Spleen (tissue), 11 donors: ENCODE measurements at regions not wholly inside any gene's neighbourhood (a gene's known extent, or its start where the extent isn't known, plus 50 kb on each side); places are given as distances from the start of the nearest gene placed in this dataset.

ENCODE experiments used
- DNase-seq: peaks from one replicate; pipeline ENCODE4 v3.0.0-alpha.2; 2020
- H3K27ac ChIP-seq, 8 donors: fragments of 200-600 bp; sonication (generic) in 7 of 8; 1 replicate in 4 of 8; 2 replicates in 4 of 8; pipeline versions ENCODE4 v1.5.0 to v1.8.0; 2016 to 2021; ENCODE audit warnings: inconsistent platforms in 4 of 8, mild to moderate bottlenecking in 4 of 8, moderate library complexity in 1 of 8
- H3K27me3 ChIP-seq, 7 donors: fragments of 200-600 bp; sonication (generic) in 6 of 7; replicated peaks in 1 of 7; 1 replicate in 4 of 7; 2 replicates in 3 of 7; pipeline versions ENCODE4 v1.5.0 to v1.8.0; 2016 to 2021; ENCODE audit warnings: inconsistent platforms in 3 of 7, mild to moderate bottlenecking in 1 of 7
- H3K36me3 ChIP-seq, 6 donors: fragments of 200-600 bp; sonication (generic) in 5 of 6; 1 replicate in 4 of 6; 2 replicates in 2 of 6; pipeline versions ENCODE4 v1.5.0 to v1.8.0; 2016 to 2021; ENCODE audit warnings: inconsistent platforms in 2 of 6
- H3K4me1 ChIP-seq, 6 donors: fragments of 200-600 bp; sonication (generic) in 5 of 6; 1 replicate in 3 of 6; 2 replicates in 3 of 6; pipeline versions ENCODE4 v1.5.0 to v1.8.0; 2016 to 2021; ENCODE audit warnings: inconsistent platforms in 3 of 6
- H3K4me3 ChIP-seq, 8 donors: fragments of 200-600 bp; sonication (generic) in 7 of 8; 1 replicate in 4 of 8; 2 replicates in 4 of 8; pipeline versions ENCODE4 v1.5.0 to v1.8.0; 2016 to 2021; ENCODE audit warnings: inconsistent platforms in 4 of 8, mild to moderate bottlenecking in 4 of 8, moderate library complexity in 2 of 8
- H3K9me3 ChIP-seq, 8 donors: fragments of 200-600 bp; sonication (generic) in 7 of 8; 1 replicate in 4 of 8; 2 replicates in 4 of 8; pipeline versions ENCODE4 v1.5.0 to v1.8.0; 2016 to 2021; ENCODE audit warnings: inconsistent platforms in 4 of 8
- POLR2A ChIP-seq, 3 donors: fragments of 450-650 bp; IDR thresholded peaks; one replicate each; pipeline ENCODE4 v1.5.1; 2017; ENCODE audit warnings: antibody characterized with exemption in 3 of 3, mild to moderate bottlenecking in 1 of 3
- POLR2AphosphoS5 ChIP-seq, 3 donors: sonication (generic); formaldehyde crosslinking; IDR thresholded peaks; one replicate each; pipeline ENCODE4 v1.5.1; 2017; ENCODE audit warnings: antibody characterized with exemption in 3 of 3
- WGBS, 5 donors: extraction: QIAGEN DNeasy Blood & Tissue Kit in 3 of 5; methylation state at CpG; one replicate each; pipeline versions ENCODE4 v1.1.5 to v1.1.7; 2013 to 2018; 5-methylcytosine and 5-hydroxymethylcytosine counted together
- intact Hi-C: fragments of 100-400 bp; cut with DNase I; formaldehyde crosslinking; loops from one replicate; pipeline ENCODE4 v1.15.0; 2023; ENCODE audit warnings: low total_unique reads
- TF ChIP-seq, protein P1 (sequence below), 11 experiments: fragments of 200-600 bp in 7 of 11; fragments of 450-650 bp in 4 of 11; sonication (generic) in 4 of 11; IDR thresholded peaks in 8 of 11; conservative IDR thresholded peaks in 3 of 11; 1 replicate in 7 of 11; 2 replicates in 4 of 11; pipeline versions ENCODE4 v1.4.0 to v1.8.0; 2016 to 2021; ENCODE audit warnings: antibody characterized with exemption in 11 of 11, inconsistent platforms in 4 of 11, mild to moderate bottlenecking in 1 of 11
- donor health status: healthy with polysubstance abuse.
- donor health status: DM: no; HTN: no; CAD: no; lungs with moderate emphysema.
- donor health status: DM: no; HTN: no; CAD: no.
- donor health status: Bipolar disorder and iron deficiency.
- donor health status: healthy.
- donor health status: DM: no; HTN: no; CAD: no.
- donor health status: DM: yes; HTN: yes; CAD: no.

DNA sequence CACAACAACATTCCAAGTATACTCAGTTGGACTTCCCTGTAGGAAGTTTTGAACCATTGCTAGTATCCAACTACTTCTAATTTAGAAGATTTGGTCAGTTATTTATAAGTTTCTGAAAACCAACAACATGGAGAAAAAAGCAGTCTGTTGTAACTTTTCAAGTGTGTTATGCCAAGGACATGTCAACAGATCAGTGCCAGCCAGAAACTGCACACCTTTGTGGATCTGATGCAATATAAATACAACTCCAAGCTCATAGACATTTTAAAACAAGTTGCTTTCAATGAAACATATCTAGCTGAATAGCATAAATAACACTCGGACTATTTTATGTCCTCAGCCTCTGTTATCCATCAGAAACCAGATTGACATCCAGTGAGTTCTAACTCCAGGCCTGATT is 58.3 kb upstream of the CARMIL1 start:
- no peak overlapping the region for H3K4me3 ChIP-seq
- peaks cover 6 to 14% (median 9%) of the 10 kb centered on the region in 6 donors for H3K4me1 ChIP-seq
- TF ChIP-seq POLR2A (IDR thresholded peaks at IDR 0.05) (no peak), POLR2AphosphoS5 (IDR thresholded peaks at IDR 0.05) (no peak)
- H3K27me3 ChIP-seq: peaks cover 0 to 9% (median 0%) of the 10 kb centered on the region in 7 donors
- intact Hi-C loops: loop anchor here (10.0 kb wide), 1 partner anchor 374 kb away; no protein-coding TSS in a partner anchor
- no peaks in the 10 kb centered on the region for H3K36me3 ChIP-seq
- no peaks in the 10 kb centered on the region for H3K9me3 ChIP-seq
- no peak for DNase-seq
- 88 to 97% (median 93%) methylated on average over 1 of the region's 1 CpG for WGBS, 5 donors
- no peak overlapping the region for H3K27ac ChIP-seq

DNA sequence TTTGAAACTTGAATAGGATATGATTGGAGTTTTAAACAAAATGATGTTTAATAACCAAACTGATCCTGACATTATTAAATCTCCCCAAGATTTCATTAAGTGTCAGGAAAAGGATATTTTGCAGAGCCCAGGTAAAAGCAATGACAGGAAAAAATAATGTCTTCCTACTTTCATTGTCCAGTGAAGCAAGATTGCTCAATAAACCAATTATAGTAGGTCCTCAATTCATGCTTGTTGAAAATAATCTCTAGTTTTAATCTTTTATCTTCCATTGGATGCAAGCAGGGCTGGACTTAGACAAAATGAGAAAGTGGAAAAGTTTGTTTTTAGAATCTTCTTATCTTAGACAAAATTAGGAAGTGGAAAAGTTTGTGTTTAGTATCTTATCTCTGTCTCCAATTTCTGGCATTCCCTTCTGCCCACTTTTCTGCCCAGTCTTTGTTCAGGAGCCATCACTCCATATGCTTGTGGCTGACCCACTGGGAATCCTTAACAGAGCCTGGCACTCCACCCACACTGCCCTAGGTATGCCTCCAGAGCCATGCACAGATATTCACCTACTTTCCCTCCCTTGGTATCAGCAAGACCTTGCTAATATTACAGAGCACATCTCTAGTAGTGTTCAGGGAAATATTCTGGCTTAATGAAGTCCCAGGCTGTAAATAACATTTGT is 57.0 kb upstream of the CARMIL1 start:
- Histone ChIP-seq H3K4me3 (no peak overlapping the region), H3K27ac (no peak overlapping the region), H3K27me3 (peaks cover 0 to 9% (median 0%) of the 10 kb centered on the region in 7 donors), H3K9me3 (no peaks in the 10 kb centered on the region), H3K4me1 (peaks cover 6 to 14% (median 9%) of the 10 kb centered on the region in 6 donors), H3K36me3 (no peaks in the 10 kb centered on the region)
- no peak for DNase-seq
- intact Hi-C loops: loop anchor here (10.0 kb wide), 1 partner anchor 373 kb away; no protein-coding TSS in a partner anchor
- TF ChIP-seq, protein P1, sequence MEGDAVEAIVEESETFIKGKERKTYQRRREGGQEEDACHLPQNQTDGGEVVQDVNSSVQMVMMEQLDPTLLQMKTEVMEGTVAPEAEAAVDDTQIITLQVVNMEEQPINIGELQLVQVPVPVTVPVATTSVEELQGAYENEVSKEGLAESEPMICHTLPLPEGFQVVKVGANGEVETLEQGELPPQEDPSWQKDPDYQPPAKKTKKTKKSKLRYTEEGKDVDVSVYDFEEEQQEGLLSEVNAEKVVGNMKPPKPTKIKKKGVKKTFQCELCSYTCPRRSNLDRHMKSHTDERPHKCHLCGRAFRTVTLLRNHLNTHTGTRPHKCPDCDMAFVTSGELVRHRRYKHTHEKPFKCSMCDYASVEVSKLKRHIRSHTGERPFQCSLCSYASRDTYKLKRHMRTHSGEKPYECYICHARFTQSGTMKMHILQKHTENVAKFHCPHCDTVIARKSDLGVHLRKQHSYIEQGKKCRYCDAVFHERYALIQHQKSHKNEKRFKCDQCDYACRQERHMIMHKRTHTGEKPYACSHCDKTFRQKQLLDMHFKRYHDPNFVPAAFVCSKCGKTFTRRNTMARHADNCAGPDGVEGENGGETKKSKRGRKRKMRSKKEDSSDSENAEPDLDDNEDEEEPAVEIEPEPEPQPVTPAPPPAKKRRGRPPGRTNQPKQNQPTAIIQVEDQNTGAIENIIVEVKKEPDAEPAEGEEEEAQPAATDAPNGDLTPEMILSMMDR (IDR thresholded peaks at IDR 0.05 in 8 of 11, conservative IDR thresholded peaks at IDR 0.05 in 3 of 11): no peak
- TF ChIP-seq POLR2AphosphoS5 (IDR thresholded peaks at IDR 0.05) (no peak), POLR2A (IDR thresholded peaks at IDR 0.05) (no peak)

DNA sequence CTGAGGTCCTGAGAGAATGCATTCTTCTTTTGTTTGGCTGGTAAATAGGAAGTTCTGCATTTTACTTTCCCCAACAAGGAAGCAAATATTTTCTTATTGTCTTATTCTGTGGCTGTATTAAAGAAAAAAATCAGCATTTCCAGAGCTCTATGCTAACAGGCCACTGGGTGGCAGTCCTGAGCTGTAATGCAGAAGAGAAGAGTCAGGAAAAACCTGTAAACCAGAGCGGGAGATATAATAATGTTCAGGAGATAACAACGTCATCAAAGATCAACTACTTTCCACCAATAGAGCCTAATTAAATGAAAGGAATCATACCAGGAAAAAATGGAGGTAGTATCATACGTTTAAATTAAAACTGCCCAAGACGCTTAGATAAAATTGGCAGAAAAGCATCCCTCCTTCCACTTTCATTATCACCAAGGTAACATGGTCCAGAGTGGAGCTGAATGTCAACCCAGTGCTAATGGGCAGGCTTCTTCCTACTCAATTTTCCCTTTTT is 55.6 kb upstream of the CARMIL1 start:
- peak overlapping the region in 4 of 8 donors; percentile 12 to 63 (median 20) for H3K4me3 ChIP-seq
- no peak overlapping the region for H3K27ac ChIP-seq
- no peak for DNase-seq
- peaks cover 6 to 14% (median 9%) of the 10 kb centered on the region in 6 donors for H3K4me1 ChIP-seq
- no peak for TF ChIP-seq POLR2A (IDR thresholded peaks at IDR 0.05)
- TF ChIP-seq, protein P1 (IDR thresholded peaks at IDR 0.05 in 8 of 11, conservative IDR thresholded peaks at IDR 0.05 in 3 of 11): peak; percentile 54 to 84 (median 77)
- no peaks in the 10 kb centered on the region for H3K9me3 ChIP-seq
- no peaks in the 10 kb centered on the region for H3K36me3 ChIP-seq
- H3K27me3 ChIP-seq: peaks cover 0 to 9% (median 0%) of the 10 kb centered on the region in 7 donors
- WGBS, 5 donors: 3 to 11% (median 9%) methylated on average over 4 of the region's 4 CpGs
- intact Hi-C loops: loop anchor here (10.0 kb wide), 1 partner anchor 371 kb away; no protein-coding TSS in a partner anchor

DNA sequence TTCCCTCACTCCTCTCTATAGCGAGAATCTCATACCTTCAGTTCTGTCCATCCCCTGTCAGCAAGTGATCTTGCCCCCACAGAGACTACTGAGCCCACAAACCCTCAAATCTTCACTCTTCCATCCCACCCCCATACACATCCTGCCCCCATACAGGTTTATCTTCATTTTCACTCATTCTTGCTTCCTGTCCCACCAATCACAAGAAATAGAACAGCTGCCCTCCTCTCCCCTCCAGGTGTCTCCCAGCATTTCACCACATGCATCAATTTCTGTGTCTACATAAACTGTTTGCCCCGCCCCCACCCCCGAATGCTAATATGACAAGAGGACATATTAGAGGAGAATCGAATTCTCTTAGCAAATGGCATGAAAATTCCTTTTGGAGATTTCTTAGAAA is 54.9 kb upstream of the CARMIL1 start:
- Histone ChIP-seq H3K27ac (no peak overlapping the region), H3K27me3 (peaks cover 0 to 9% (median 0%) of the 10 kb centered on the region in 7 donors), H3K4me1 (peaks cover 6 to 14% (median 9%) of the 10 kb centered on the region in 6 donors), H3K9me3 (no peaks in the 10 kb centered on the region), H3K36me3 (no peaks in the 10 kb centered on the region), H3K4me3 (no peak overlapping the region)
- no peak for DNase-seq
- no peak for TF ChIP-seq POLR2A (IDR thresholded peaks at IDR 0.05)
- TF ChIP-seq, protein P1 (IDR thresholded peaks at IDR 0.05 in 8 of 11, conservative IDR thresholded peaks at IDR 0.05 in 3 of 11): no peak
- TF ChIP-seq POLR2AphosphoS5 (IDR thresholded peaks at IDR 0.05): no peak
- intact Hi-C loops: loop anchor here (10.0 kb wide), 1 partner anchor 371 kb away; no protein-coding TSS in a partner anchor
- 79 to 95% (median 88%) methylated on average over 4 of the region's 4 CpGs for WGBS, 5 donors
